Large intestine (tissue), 3 donors: ENCODE measurements at regions not wholly inside any gene's neighbourhood (a gene's known extent, or its start where the extent isn't known, plus 50 kb on each side); places are given as distances from the start of the nearest gene placed in this dataset.
A peak's percentile ranks its signal among the peaks of the same experiment; 100 is the strongest.

Experiments used
- DNase-seq, 2 donors: peaks; one replicate each; pipeline versions ENCODE4 v3.0.0 to v3.0.0-alpha.2; 2013
- H3K27ac ChIP-seq: one replicate; pipeline ENCODE4 v1.5.1; 2013; ENCODE audit warnings: low read length
- H3K27me3 ChIP-seq: 2 replicates; pipeline ENCODE4 v1.6.1; 2013; ENCODE audit warnings: low read length; ENCODE audit not compliant: control insufficient read depth, insufficient read depth
- H3K36me3 ChIP-seq: 2 replicates; pipeline ENCODE4 v1.6.1; 2013; ENCODE audit warnings: low read length; ENCODE audit not compliant: control insufficient read depth, insufficient read depth
- H3K4me1 ChIP-seq: one replicate; pipeline ENCODE4 v1.6.1; 2013; ENCODE audit warnings: low read length; ENCODE audit not compliant: control insufficient read depth, insufficient read depth
- H3K4me3 ChIP-seq: one replicate; pipeline ENCODE4 v1.5.1; 2013; ENCODE audit warnings: low read length
- H3K9me3 ChIP-seq: one replicate; pipeline ENCODE4 v1.6.1; 2013; ENCODE audit warnings: mild to moderate bottlenecking, low read depth, low read length, moderate library complexity; ENCODE audit not compliant: control insufficient read depth
- WGBS: methylation state at CpG from one replicate; pipeline ENCODE4 v1.1.5; 2013; ENCODE audit warnings: low lambda C conversion rate; ENCODE audit not compliant: insufficient coverage; 5-methylcytosine and 5-hydroxymethylcytosine counted together

GRCh38 chr10:62671104-62671503 is 133.4 kb upstream of the ADO start:
- WGBS = 0% methylated on average over 1 of the region's 1 CpG
- DNase-seq = no peak

GRCh38 chr10:62681211-62681940 is 123.1 kb upstream of the ADO start:
- Histone ChIP-seq H3K9me3 (no peaks in the 10 kb centered on the region), H3K4me3 (no peak overlapping the region), H3K27me3 (no peaks in the 10 kb centered on the region), H3K4me1 (no peaks in the 10 kb centered on the region), H3K27ac (no peak overlapping the region), H3K36me3 (no peaks in the 10 kb centered on the region)
- DNase-seq = no peak
- no CpG with 5 or more reads among the region's 8 CpGs for WGBS

More at GRCh38 chr10:62671104-62671503, 133.4 kb upstream of the ADO start:
- Histone ChIP-seq H3K4me3 (no peak overlapping the region), H3K27ac (no peak overlapping the region), H3K36me3 (no peaks in the 10 kb centered on the region), H3K27me3 (no peaks in the 10 kb centered on the region), H3K9me3 (no peaks in the 10 kb centered on the region), H3K4me1 (no peaks in the 10 kb centered on the region)

- Histone ChIP-seq H3K9me3 (peaks cover 5% of the 10 kb centered on the region), H3K27ac (no peak overlapping the region), H3K36me3 (no peaks in the 10 kb centered on the region), H3K4me1 (no peaks in the 10 kb centered on the region), H3K27me3 (no peaks in the 10 kb centered on the region), H3K4me3 (no peak overlapping the region)
- DNase-seq = no peak
- WGBS = no CpG with 5 or more reads among the region's 5 CpGs
Measured at GRCh38 chr10:62684911-62685310, 119.6 kb upstream of the ADO start.

- Histone ChIP-seq H3K27me3 (no peaks in the 10 kb centered on the region), H3K9me3 (peaks cover 5% of the 10 kb centered on the region), H3K36me3 (no peaks in the 10 kb centered on the region), H3K4me1 (no peaks in the 10 kb centered on the region), H3K4me3 (no peak overlapping the region), H3K27ac (no peak overlapping the region)
- no peak for DNase-seq
Measured at GRCh38 chr10:62687230-62687748, 117.2 kb upstream of the ADO start.

GRCh38 chr10:62688971-62689700 is 115.4 kb upstream of the ADO start:
- Histone ChIP-seq H3K9me3 (peaks cover 5% of the 10 kb centered on the region), H3K27me3 (no peaks in the 10 kb centered on the region), H3K27ac (no peak overlapping the region), H3K4me1 (no peaks in the 10 kb centered on the region), H3K4me3 (no peak overlapping the region), H3K36me3 (no peaks in the 10 kb centered on the region)
- DNase-seq = no peak
- no CpG with 5 or more reads among the region's 2 CpGs for WGBS

GRCh38 chr10:62689712-62690111 is 114.8 kb upstream of the ADO start:
- no peaks in the 10 kb centered on the region for H3K36me3 ChIP-seq
- H3K4me1 ChIP-seq = no peaks in the 10 kb centered on the region
- no peak overlapping the region for H3K27ac ChIP-seq
- WGBS = 75% methylated on average over 2 of the region's 5 CpGs
- H3K4me3 ChIP-seq = no peak overlapping the region
- peaks cover 5% of the 10 kb centered on the region for H3K9me3 ChIP-seq
- H3K27me3 ChIP-seq = no peaks in the 10 kb centered on the region
- DNase-seq = peak in 1 of 2 donors; percentile 3

- WGBS = no CpG with 5 or more reads among the region's 3 CpGs
- no peak for DNase-seq
- no peaks in the 10 kb centered on the region for H3K27me3 ChIP-seq
- peaks cover 5% of the 10 kb centered on the region for H3K9me3 ChIP-seq
- H3K4me1 ChIP-seq = no peaks in the 10 kb centered on the region
- no peak overlapping the region for H3K27ac ChIP-seq
- H3K4me3 ChIP-seq = no peak overlapping the region
- no peaks in the 10 kb centered on the region for H3K36me3 ChIP-seq
Measured at GRCh38 chr10:62690703-62691102, 113.8 kb upstream of the ADO start.

- Histone ChIP-seq H3K9me3 (peaks cover 5% of the 10 kb centered on the region), H3K27ac (no peak overlapping the region), H3K27me3 (no peaks in the 10 kb centered on the region), H3K4me1 (no peaks in the 10 kb centered on the region), H3K36me3 (no peaks in the 10 kb centered on the region), H3K4me3 (no peak overlapping the region)
- WGBS = 87% methylated on average over 4 of the region's 4 CpGs
- DNase-seq = no peak
Measured at GRCh38 chr10:62691336-62691735, 113.2 kb upstream of the ADO start.

- no peak overlapping the region for H3K27ac ChIP-seq
- no peak for DNase-seq
- no peaks in the 10 kb centered on the region for H3K36me3 ChIP-seq
- H3K27me3 ChIP-seq = no peaks in the 10 kb centered on the region
- H3K4me3 ChIP-seq = no peak overlapping the region
- peaks cover 5% of the 10 kb centered on the region for H3K9me3 ChIP-seq
- no peaks in the 10 kb centered on the region for H3K4me1 ChIP-seq
- WGBS = 20% methylated on average over 1 of the region's 5 CpGs
Measured at GRCh38 chr10:62692085-62692484, 112.4 kb upstream of the ADO start.

GRCh38 chr10:62693306-62693705 is 111.2 kb upstream of the ADO start:
- no peak overlapping the region for H3K27ac ChIP-seq
- H3K4me1 ChIP-seq = no peaks in the 10 kb centered on the region
- WGBS = 100% methylated on average over 1 of the region's 2 CpGs
- no peak overlapping the region for H3K4me3 ChIP-seq
- no peak for DNase-seq
- no peaks in the 10 kb centered on the region for H3K9me3 ChIP-seq
- no peaks in the 10 kb centered on the region for H3K36me3 ChIP-seq
- H3K27me3 ChIP-seq = no peaks in the 10 kb centered on the region
